Gastroesophageal sphincter (tissue), 3 donors: ENCODE measurements at regions not wholly inside any gene's neighbourhood (a gene's known extent, or its start where the extent isn't known, plus 50 kb on each side); places are given as distances from the start of the nearest gene placed in this dataset.

Experiments
- CTCF ChIP-seq, 4 experiments: fragments of 200-600 bp in 2 of 4; fragments of 450-650 bp in 2 of 4; sonication (generic) in 1 of 4; IDR thresholded peaks; one replicate each; pipeline ENCODE4 v1.5.1; 2017 to 2019; ENCODE audit warnings: antibody characterized with exemption in 4 of 4, mild to moderate bottlenecking in 2 of 4, moderate library complexity in 2 of 4
- POLR2A ChIP-seq, 2 donors: fragments of 450-650 bp; IDR thresholded peaks; one replicate each; pipeline ENCODE4 v1.6.1; 2017; ENCODE audit warnings: antibody characterized with exemption in 2 of 2, mild to moderate bottlenecking in 2 of 2, moderate library complexity in 1 of 2
- POLR2AphosphoS5 ChIP-seq: sonication (generic); formaldehyde crosslinking; IDR thresholded peaks from one replicate; pipeline ENCODE4 v1.6.1; 2017; ENCODE audit warnings: antibody characterized with exemption

- TF ChIP-seq CTCF (IDR thresholded peaks at IDR 0.05) = no peak
- TF ChIP-seq POLR2A (IDR thresholded peaks at IDR 0.05) = no peak
- no peak for TF ChIP-seq POLR2AphosphoS5
These were observed 513.0 kb downstream of the PTPRC start for GRCh38 chr1:199151634-199152425.
